ENCODE measurements at regions not wholly inside any gene's neighbourhood (a gene's known extent, or its start where the extent isn't known, plus 50 kb on each side); places are given as distances from the start of the nearest gene placed in this dataset.

DNA sequence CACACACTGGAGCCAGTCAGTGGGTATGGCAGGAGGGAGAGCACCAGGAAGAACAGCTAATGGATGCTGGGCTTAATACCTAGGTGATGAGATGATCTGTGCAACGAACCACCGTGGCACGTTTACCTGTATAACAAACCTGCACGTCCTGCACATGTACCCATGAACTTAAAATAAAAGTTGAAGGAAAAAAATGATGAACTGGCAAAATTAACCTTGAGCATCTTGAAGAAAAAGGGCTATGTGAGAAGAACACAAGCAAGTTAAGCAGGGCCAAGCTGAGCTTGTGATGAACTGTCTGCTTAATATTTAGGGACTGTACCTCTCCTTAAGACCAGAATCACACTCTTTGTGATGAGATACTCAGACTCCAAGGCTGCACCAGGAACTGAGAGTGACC is 70.0 kb downstream of the TTC6 start:
- no peak overlapping the region for H3K27ac Mint-ChIP-seq (ENCODE audit: unreplicated experiment)
- H3K4me1 Mint-ChIP-seq (ENCODE audit: low read depth), result no peaks in the 10 kb centered on the region
- DNase-seq (ENCODE audit: low spot score), result no peak
- peaks cover 25% of the 10 kb centered on the region for H3K9me3 Mint-ChIP-seq (ENCODE audit: low read depth)
- no peak overlapping the region for H3K4me3 Mint-ChIP-seq (ENCODE audit: unreplicated experiment)
- H3K27me3 Mint-ChIP-seq (ENCODE audit: low read depth), result peaks cover 2% of the 10 kb centered on the region
- no peaks in the 10 kb centered on the region for H3K36me3 Mint-ChIP-seq (ENCODE audit: low read depth)
- TF ChIP-seq, protein P1, sequence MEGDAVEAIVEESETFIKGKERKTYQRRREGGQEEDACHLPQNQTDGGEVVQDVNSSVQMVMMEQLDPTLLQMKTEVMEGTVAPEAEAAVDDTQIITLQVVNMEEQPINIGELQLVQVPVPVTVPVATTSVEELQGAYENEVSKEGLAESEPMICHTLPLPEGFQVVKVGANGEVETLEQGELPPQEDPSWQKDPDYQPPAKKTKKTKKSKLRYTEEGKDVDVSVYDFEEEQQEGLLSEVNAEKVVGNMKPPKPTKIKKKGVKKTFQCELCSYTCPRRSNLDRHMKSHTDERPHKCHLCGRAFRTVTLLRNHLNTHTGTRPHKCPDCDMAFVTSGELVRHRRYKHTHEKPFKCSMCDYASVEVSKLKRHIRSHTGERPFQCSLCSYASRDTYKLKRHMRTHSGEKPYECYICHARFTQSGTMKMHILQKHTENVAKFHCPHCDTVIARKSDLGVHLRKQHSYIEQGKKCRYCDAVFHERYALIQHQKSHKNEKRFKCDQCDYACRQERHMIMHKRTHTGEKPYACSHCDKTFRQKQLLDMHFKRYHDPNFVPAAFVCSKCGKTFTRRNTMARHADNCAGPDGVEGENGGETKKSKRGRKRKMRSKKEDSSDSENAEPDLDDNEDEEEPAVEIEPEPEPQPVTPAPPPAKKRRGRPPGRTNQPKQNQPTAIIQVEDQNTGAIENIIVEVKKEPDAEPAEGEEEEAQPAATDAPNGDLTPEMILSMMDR (IDR thresholded peaks at IDR 0.05), result no peak

- TF ChIP-seq, protein P1 (IDR thresholded peaks at IDR 0.05), result no peak
- DNase-seq (ENCODE audit: low spot score), result no peak
- H3K9me3 Mint-ChIP-seq (ENCODE audit: low read depth), result peaks cover 21% of the 10 kb centered on the region
- H3K36me3 Mint-ChIP-seq (ENCODE audit: low read depth), result no peaks in the 10 kb centered on the region
- peaks cover 4% of the 10 kb centered on the region for H3K27me3 Mint-ChIP-seq (ENCODE audit: low read depth)
- H3K4me3 Mint-ChIP-seq (ENCODE audit: unreplicated experiment), result no peak overlapping the region
- no peak overlapping the region for H3K27ac Mint-ChIP-seq (ENCODE audit: unreplicated experiment)
- H3K4me1 Mint-ChIP-seq (ENCODE audit: low read depth), result no peaks in the 10 kb centered on the region
Measured at GRCh38 chr14:37665951-37666350, 70.5 kb downstream of the TTC6 start.

- TF ChIP-seq, protein P1 (IDR thresholded peaks at IDR 0.05), result no peak
- peaks cover 6% of the 10 kb centered on the region for H3K9me3 Mint-ChIP-seq (ENCODE audit: low read depth)
- H3K4me1 Mint-ChIP-seq (ENCODE audit: low read depth), result no peaks in the 10 kb centered on the region
- peaks cover 7% of the 10 kb centered on the region for H3K27me3 Mint-ChIP-seq (ENCODE audit: low read depth)
- no peaks in the 10 kb centered on the region for H3K36me3 Mint-ChIP-seq (ENCODE audit: low read depth)
- H3K27ac Mint-ChIP-seq (ENCODE audit: unreplicated experiment), result no peak overlapping the region
- no peak for DNase-seq (ENCODE audit: low spot score)
- H3K4me3 Mint-ChIP-seq (ENCODE audit: unreplicated experiment), result no peak overlapping the region
Measured at GRCh38 chr14:37668646-37669045, 73.2 kb downstream of the TTC6 start.

DNA sequence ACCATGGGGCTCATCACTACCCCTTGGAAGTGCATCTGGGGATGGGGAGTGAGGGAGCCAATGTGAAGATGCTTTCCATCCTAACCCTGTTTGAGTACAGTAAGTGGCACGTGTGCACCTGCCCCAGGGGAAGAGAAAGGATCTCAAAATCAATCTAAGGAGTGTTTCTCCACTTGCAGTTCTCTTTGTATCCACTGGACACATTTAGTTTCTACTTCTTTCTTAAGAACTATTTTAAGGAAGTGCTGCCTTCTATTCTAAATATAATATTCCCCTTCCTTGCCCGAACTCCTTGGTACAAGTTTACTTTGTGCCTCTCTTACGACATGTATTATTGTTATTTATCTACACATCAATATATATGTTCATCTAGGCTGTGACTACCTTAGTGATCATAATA is 73.8 kb downstream of the TTC6 start:
- Mint-ChIP-seq H3K4me3 (ENCODE audit: unreplicated experiment) (no peak overlapping the region), H3K27me3 (ENCODE audit: low read depth) (peaks cover 7% of the 10 kb centered on the region), H3K9me3 (ENCODE audit: low read depth) (peaks cover 3% of the 10 kb centered on the region), H3K27ac (ENCODE audit: unreplicated experiment) (no peak overlapping the region), H3K4me1 (ENCODE audit: low read depth) (no peaks in the 10 kb centered on the region), H3K36me3 (ENCODE audit: low read depth) (no peaks in the 10 kb centered on the region)
- DNase-seq (ENCODE audit: low spot score), result no peak
- TF ChIP-seq, protein P1 (IDR thresholded peaks at IDR 0.05), result no peak

- no peak overlapping the region for H3K27ac Mint-ChIP-seq (ENCODE audit: unreplicated experiment)
- no peaks in the 10 kb centered on the region for H3K36me3 Mint-ChIP-seq (ENCODE audit: low read depth)
- H3K4me3 Mint-ChIP-seq (ENCODE audit: unreplicated experiment), result no peak overlapping the region
- no peaks in the 10 kb centered on the region for H3K9me3 Mint-ChIP-seq (ENCODE audit: low read depth)
- no peak for DNase-seq (ENCODE audit: low spot score)
- peaks cover 22% of the 10 kb centered on the region for H3K27me3 Mint-ChIP-seq (ENCODE audit: low read depth)
- no peaks in the 10 kb centered on the region for H3K4me1 Mint-ChIP-seq (ENCODE audit: low read depth)
- TF ChIP-seq, protein P1 (IDR thresholded peaks at IDR 0.05), result no peak
Measured at GRCh38 chr14:37673439-37673838, 78.0 kb downstream of the TTC6 start.
